ENCODE measurements at regions not wholly inside any gene's neighbourhood (a gene's known extent, or its start where the extent isn't known, plus 50 kb on each side); places are given as distances from the start of the nearest gene placed in this dataset.

DNA sequence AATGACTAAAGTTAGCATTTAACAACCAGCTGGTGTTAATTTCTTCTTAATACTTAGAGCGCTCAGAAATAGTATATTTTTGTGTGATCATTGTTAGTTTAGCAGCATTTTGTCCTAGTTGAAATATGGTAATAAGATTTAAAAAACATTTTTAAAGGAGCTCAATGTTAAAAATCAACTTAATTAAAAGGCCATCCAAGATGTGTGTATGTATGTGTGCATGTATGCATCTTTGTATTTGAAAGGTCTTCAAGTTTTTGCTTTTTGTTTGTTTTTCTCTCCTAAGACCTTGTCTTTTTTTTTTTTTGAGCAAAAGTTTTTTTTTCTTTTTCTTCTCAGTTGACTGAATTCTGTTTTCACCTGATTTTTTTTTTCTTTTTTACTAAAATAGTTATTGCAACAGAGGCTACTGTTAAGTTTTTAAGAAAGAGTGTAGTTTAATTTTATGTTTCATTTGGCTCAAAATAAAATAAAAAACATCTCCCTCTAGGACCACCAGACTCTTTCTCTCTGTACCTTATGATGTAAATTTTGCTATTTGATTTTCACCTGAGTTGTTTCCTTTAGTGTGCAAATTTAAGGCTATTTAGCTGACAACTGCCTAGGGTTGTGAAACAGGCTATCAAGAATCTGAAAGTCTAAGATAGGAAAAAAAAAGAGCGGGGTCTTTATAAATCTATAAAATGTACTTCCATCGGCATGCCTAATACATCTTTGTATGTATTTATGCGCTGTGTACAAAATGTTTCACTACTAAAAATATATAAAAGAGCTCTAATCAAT lies 76.4 kb upstream of the C1GALT1 start:
- Mint-ChIP-seq H3K4me3 (no peak overlapping the region), H3K4me1 (peaks cover 0 to 5% (median 0%) of the 10 kb centered on the region in 3 donors), H3K27me3 (no peaks in the 10 kb centered on the region), H3K9me3 (peaks cover 0 to 15% (median 7%) of the 10 kb centered on the region in 7 donors), H3K36me3 (no peaks in the 10 kb centered on the region), H3K27ac (peak overlapping the region in 1 of 6 donors; percentile 41)
- DNase-seq (no peak), ATAC-seq (ENCODE audit: low read depth in 2 of 2) (no peak)

DNA sequence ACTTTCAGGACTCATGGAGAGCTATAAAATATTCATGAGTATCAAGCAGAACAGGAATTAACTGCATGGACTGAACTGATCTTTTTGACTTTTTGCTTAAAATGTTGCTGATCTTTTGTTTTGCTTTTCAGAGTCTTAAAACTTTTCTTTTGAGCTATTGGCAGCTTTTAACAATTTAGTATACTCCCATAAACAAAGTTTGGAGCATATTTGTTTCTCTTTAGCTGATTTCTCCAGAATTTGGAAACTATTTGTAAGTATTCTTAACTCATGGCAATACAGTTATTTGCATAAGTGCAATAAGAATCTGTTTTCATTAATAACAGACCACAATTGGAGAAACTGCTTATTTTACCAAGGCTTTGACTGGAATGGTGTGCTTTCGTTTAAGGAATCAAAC lies 73.4 kb upstream of the C1GALT1 start:
- peaks cover 0 to 15% (median 7%) of the 10 kb centered on the region in 7 donors for H3K9me3 Mint-ChIP-seq
- no peak overlapping the region for H3K4me3 Mint-ChIP-seq
- DNase-seq (no peak), ATAC-seq (ENCODE audit: low read depth in 2 of 2) (no peak)
- H3K36me3 Mint-ChIP-seq: no peaks in the 10 kb centered on the region
- no peaks in the 10 kb centered on the region for H3K27me3 Mint-ChIP-seq
- H3K4me1 Mint-ChIP-seq: no peaks in the 10 kb centered on the region
- no peak overlapping the region for H3K27ac Mint-ChIP-seq

DNA sequence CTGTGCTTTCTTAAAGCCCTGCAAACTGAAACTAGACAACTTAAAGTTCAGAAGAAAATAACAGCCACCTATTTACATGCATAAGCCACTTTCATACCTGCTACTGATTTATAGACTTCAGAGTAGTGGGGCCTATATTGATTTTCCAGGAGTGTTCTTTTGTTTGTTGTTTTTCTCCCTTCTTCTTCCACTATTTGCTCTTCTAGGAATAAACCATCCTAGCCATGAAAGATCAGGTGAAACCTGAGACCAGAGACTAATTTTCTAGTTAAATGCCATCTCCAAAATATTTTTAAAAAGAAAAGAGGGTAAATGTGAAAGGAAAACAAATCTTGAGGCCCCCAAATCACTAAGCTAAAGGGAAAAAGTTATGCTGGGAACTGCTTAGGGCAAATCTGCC lies 72.4 kb upstream of the C1GALT1 start:
- ATAC-seq (ENCODE audit: low read depth in 2 of 2) (no peak), DNase-seq (no peak)
- Mint-ChIP-seq H3K27ac (no peak overlapping the region), H3K4me3 (peak overlapping the region in 1 of 8 donors; percentile 35), H3K9me3 (peaks cover 0 to 15% (median 7%) of the 10 kb centered on the region in 7 donors), H3K4me1 (no peaks in the 10 kb centered on the region), H3K27me3 (no peaks in the 10 kb centered on the region), H3K36me3 (no peaks in the 10 kb centered on the region)

DNA sequence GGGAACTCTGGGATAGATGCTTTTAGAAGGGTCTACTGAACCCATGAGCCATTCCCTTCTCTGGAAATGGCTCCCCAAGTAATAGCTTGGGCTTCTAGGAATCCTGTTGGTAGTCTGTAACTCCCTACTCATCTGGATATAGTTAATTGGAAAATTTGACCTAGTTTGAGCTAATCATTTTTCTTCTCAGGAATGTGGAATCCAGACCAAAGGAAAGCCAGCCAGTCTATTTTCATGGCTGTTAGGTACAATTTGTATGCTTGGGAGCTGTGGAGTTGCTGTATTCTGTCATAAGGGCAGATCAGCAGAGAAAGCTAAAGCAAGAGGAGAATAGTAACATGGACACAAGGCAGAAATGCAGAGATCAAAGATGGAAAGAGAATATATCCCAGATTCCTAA lies 71.6 kb upstream of the C1GALT1 start:
- no peak for DNase-seq
- peaks cover 0 to 15% (median 7%) of the 10 kb centered on the region in 7 donors for H3K9me3 Mint-ChIP-seq

DNA sequence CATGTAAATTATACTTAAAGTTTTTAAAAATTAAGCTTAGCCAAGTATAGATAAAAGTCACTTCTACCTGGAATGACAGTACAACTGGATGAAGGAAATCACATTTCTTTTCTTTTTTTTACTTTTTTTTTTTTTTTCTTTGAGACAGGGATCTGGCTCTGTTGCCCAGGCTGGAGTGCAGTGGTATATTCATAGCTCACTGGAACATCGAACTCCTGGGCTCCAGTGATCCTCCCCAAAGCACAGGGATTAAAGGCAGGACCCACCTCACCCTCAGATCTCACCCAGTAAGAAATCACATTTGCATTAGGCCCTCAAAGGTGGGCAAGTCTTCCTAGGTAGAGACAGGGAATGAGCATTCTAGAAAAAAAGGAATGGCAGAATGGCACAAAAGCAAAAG lies 69.5 kb upstream of the C1GALT1 start:
- Mint-ChIP-seq H3K9me3 (peaks cover 0 to 12% (median 6%) of the 10 kb centered on the region in 7 donors), H3K27ac (no peak overlapping the region), H3K4me1 (peaks cover 0 to 3% (median 0%) of the 10 kb centered on the region in 3 donors), H3K36me3 (no peaks in the 10 kb centered on the region), H3K4me3 (no peak overlapping the region), H3K27me3 (no peaks in the 10 kb centered on the region)
- DNase-seq: no peak
- no peak for ATAC-seq (ENCODE audit: low read depth in 2 of 2)

More for the DNA sequence above, 71.6 kb upstream of the C1GALT1 start:
- no peaks in the 10 kb centered on the region for H3K4me1 Mint-ChIP-seq
- no peaks in the 10 kb centered on the region for H3K36me3 Mint-ChIP-seq
- H3K27me3 Mint-ChIP-seq: no peaks in the 10 kb centered on the region
- no peak for ATAC-seq (ENCODE audit: low read depth in 2 of 2)
- H3K4me3 Mint-ChIP-seq: no peak overlapping the region
- no peak overlapping the region for H3K27ac Mint-ChIP-seq

DNA sequence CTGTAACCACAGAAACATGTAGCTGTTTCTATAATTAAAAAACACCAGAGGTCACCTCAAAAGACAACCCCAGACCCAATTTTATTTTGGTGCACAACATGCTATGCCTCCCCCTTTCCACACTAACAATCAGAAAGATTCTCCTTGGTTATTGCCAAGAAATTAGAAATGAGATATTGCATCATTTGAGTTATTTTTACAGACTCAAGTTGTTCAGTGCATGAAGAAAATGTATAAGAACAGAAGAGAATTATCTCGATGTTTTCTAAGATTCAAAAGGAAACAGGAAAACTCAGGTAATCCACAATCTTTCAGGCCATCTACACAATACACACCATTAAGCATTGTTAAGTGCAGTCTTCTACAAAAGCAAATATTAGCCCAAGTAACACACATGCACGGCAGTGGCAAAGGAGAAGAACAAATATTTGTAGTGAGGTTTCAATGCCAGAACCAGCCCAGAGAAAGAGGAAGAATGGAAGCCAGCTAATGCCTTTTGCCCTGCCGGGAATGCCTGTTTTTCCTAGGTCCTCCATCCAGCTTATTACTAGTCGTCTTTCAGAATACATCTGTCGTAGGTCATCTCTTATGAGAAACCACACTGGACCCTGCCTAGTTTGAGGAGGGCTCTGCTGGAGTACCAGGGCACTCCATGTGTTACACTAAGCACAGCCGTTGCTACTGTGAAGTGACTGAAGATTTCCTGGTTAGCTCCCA lies 67.6 kb upstream of the C1GALT1 start:
- Mint-ChIP-seq H3K27me3 (no peaks in the 10 kb centered on the region), H3K27ac (peak overlapping the region in 1 of 6 donors; percentile 36), H3K4me3 (no peak overlapping the region), H3K4me1 (peaks cover 0 to 3% (median 0%) of the 10 kb centered on the region in 3 donors), H3K9me3 (peaks cover 0 to 3% (median 0%) of the 10 kb centered on the region in 7 donors), H3K36me3 (no peaks in the 10 kb centered on the region)
- no peak for ATAC-seq (ENCODE audit: low read depth in 2 of 2)
- no peak for DNase-seq

DNA sequence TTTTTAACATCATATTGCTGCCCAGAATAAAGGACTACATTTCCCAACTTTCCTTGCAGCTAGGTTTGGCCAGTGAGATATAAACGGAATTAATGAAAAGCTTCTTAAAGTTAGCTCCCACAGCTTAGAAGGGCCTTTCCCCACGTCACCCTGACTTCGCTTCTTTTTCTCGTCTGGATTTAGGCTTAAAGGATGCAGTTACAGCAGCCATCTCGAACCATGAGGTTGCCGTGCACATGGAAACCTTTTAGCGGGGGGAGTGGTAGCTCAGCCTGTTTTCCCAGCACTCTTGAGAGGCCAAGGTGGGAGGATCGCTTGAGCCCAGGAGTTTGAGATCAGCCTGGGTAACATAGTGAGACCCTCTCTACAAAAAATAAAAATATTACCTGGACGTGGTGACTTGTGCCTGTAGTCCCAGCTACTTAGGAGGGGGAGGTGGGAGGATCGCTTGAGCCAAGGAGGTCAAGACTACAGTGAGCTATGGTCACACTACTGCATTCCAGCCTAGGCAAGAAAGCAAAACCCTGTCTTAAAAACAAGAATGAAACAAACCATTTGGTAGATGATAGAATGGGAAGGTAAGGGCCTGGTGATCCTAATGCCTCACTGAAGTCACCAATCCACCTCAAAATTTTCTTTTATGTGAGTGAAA lies 64.3 kb upstream of the C1GALT1 start:
- Mint-ChIP-seq H3K27ac (peak overlapping the region in 1 of 6 donors; percentile 20), H3K36me3 (no peaks in the 10 kb centered on the region), H3K4me1 (peaks cover 0 to 3% (median 0%) of the 10 kb centered on the region in 3 donors), H3K9me3 (no peaks in the 10 kb centered on the region), H3K27me3 (no peaks in the 10 kb centered on the region), H3K4me3 (no peak overlapping the region)
- DNase-seq: no peak
- no peak for ATAC-seq (ENCODE audit: low read depth in 2 of 2)

DNA sequence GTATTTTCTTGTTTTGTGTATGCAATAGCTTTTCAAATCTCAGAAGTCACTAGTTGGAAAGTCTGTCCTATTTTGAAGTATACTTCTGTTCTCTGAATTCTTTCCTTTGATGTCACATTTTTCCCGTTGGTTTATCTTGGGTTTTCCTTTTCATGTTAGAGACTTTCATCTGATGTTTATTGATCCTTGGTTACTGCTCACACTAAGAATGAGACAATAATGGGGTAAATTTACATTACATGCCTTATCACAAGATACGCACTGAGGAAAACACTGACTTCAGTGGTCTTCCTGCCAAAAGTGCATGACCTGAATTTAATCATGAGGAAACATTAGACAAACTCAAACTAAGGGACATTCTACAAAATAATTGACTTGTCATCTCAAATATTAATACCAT lies 63.5 kb upstream of the C1GALT1 start:
- Mint-ChIP-seq H3K4me1 (peaks cover 0 to 3% (median 0%) of the 10 kb centered on the region in 3 donors), H3K27me3 (no peaks in the 10 kb centered on the region), H3K4me3 (no peak overlapping the region), H3K27ac (no peak overlapping the region), H3K36me3 (no peaks in the 10 kb centered on the region), H3K9me3 (no peaks in the 10 kb centered on the region)
- DNase-seq (no peak), ATAC-seq (ENCODE audit: low read depth in 2 of 2) (no peak)

DNA sequence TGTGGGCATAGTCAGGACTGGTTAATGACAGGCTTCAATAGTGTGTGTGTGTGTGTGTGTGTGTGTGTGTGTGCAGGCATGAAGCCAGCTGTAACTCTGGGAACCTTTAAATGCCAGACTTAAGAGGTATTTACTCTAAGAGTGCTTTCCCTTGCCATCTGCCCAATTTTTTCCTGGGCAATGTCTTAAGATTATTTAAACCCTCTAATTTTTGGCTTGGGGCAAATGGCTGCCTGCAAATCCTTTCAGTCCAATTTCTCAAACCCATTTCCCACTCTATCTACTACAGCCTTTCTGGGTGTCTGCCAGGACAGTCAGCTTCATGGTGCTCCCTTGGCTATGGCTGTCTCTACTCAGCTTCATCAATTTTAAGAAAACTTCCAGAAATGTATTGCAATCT lies 62.6 kb upstream of the C1GALT1 start:
- H3K27me3 Mint-ChIP-seq: no peaks in the 10 kb centered on the region
- no peaks in the 10 kb centered on the region for H3K36me3 Mint-ChIP-seq
- H3K9me3 Mint-ChIP-seq: no peaks in the 10 kb centered on the region
- ATAC-seq (ENCODE audit: low read depth in 2 of 2): no peak
- DNase-seq: no peak
- H3K27ac Mint-ChIP-seq: no peak overlapping the region
- peaks cover 0 to 3% (median 0%) of the 10 kb centered on the region in 3 donors for H3K4me1 Mint-ChIP-seq
- no peak overlapping the region for H3K4me3 Mint-ChIP-seq

DNA sequence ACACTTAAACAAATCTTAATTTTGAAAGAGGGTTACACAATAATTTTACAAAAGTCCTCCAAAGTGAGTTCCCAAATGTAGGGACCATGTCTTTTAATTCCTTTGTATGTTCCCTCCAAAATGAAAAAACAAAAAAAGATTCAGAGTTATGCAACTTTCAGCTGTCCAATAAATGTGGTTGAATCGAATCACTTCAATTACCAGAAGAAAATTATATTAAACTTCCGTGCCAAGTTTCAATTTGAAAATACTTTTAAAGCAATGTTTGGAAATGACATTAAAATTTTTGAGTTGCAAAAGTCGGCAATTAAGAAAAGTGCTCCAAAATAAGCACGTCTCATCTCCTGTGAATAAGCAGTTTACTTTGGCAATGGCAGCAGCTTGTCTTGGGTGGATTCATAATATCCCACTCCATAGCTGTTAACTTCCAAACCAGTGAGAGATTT lies 60.3 kb upstream of the C1GALT1 start:
- Mint-ChIP-seq H3K27ac (no peak overlapping the region), H3K36me3 (no peaks in the 10 kb centered on the region), H3K4me1 (peaks cover 0 to 4% (median 0%) of the 10 kb centered on the region in 3 donors)

DNA sequence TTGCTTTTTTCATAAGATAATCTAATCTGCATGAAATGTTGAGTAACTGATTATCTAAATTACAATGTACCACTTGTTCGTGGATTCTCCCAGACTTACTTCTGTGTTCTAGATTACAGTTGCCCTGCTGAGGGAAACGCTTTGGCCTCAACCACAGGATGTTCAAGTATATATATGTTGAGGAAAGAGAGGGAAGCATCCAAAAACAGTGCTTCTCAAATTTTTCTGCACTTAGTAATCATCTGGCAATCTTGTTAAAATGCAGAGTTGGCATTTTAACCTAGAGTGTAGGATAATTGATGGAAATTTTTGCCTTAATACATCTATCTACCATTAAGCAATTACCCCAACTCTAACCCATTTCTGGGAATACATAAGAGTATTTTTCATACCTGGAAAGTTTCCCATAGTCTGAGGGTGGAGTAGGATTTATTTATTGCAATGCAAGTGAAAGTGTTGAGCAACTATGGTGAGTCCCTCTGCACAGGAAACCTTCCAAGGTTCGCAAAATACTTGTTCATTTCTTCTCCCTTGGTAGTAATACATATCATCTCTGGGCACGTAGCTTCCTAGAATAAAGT lies 59.6 kb upstream of the C1GALT1 start:
- no peak overlapping the region for H3K27ac Mint-ChIP-seq
- H3K36me3 Mint-ChIP-seq: no peaks in the 10 kb centered on the region
- DNase-seq (no peak), ATAC-seq (ENCODE audit: low read depth in 2 of 2) (no peak)
- H3K4me1 Mint-ChIP-seq: peaks cover 0 to 4% (median 0%) of the 10 kb centered on the region in 3 donors
- H3K9me3 Mint-ChIP-seq: peaks cover 0 to 3% (median 0%) of the 10 kb centered on the region in 7 donors
- no peak overlapping the region for H3K4me3 Mint-ChIP-seq
- H3K27me3 Mint-ChIP-seq: no peaks in the 10 kb centered on the region

More for the DNA sequence above, 60.3 kb upstream of the C1GALT1 start:
- Mint-ChIP-seq H3K27me3 (no peaks in the 10 kb centered on the region), H3K4me3 (no peak overlapping the region), H3K9me3 (peaks cover 0 to 3% (median 0%) of the 10 kb centered on the region in 7 donors)
- no peak for DNase-seq
- no peak for ATAC-seq (ENCODE audit: low read depth in 2 of 2)

DNA sequence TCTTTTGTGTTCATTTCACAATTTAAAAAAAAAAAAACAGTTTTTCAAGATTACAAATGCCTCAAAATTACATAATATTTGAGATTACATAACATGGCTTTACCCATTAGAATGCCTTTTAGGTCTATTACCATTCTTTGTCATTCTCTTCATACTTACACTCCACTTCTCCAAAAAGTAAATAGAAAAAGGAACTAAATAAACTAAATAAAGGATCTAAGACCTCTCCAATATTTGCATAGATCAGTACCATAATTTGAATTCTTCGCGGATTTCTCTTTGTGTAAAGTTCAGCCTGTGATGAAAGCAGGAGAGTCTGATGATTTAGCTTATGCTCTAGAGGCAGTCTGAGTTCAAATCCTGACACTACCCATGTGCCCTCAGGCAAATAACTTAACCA lies 56.4 kb upstream of the C1GALT1 start:
- ATAC-seq (ENCODE audit: low read depth in 2 of 2): peak; percentile 27 to 39
- no peaks in the 10 kb centered on the region for H3K36me3 Mint-ChIP-seq
- no peak overlapping the region for H3K4me3 Mint-ChIP-seq
- H3K4me1 Mint-ChIP-seq: peaks cover 3 to 5% (median 4%) of the 10 kb centered on the region in 3 donors
- peak overlapping the region in 1 of 6 donors; percentile 24 for H3K27ac Mint-ChIP-seq
- DNase-seq: no peak
- H3K9me3 Mint-ChIP-seq: peaks cover 0 to 3% (median 0%) of the 10 kb centered on the region in 7 donors
- no peaks in the 10 kb centered on the region for H3K27me3 Mint-ChIP-seq

DNA sequence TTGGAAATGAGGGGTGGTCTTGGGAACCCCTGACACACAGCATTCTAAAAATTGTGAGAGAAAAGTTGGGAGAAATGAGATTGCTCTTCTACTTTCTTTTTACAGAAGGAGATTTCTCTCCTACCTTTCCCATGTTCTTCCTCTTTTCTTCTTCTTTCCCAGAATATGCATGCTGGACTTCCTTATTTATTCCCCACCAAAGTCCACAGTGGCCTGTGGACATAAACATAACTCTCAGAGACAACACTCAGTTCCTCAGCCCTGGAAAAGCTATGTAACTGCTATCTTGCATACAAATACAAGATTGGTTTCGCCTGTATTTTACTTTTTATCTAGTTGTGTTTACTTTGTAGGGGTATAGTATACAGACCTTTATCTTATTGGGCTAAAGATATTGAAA lies 54.6 kb upstream of the C1GALT1 start:
- no peak overlapping the region for H3K4me3 Mint-ChIP-seq
- peaks cover 0 to 4% (median 0%) of the 10 kb centered on the region in 7 donors for H3K9me3 Mint-ChIP-seq
- H3K27me3 Mint-ChIP-seq: no peaks in the 10 kb centered on the region
- no peaks in the 10 kb centered on the region for H3K36me3 Mint-ChIP-seq
- H3K4me1 Mint-ChIP-seq: peaks cover 9 to 18% (median 10%) of the 10 kb centered on the region in 3 donors
- no peak for ATAC-seq (ENCODE audit: low read depth in 2 of 2)
- DNase-seq: no peak
- no peak overlapping the region for H3K27ac Mint-ChIP-seq
